HG03558 (cell line): ENCODE measurements at regions not wholly inside any gene's neighbourhood (a gene's known extent, or its start where the extent isn't known, plus 50 kb on each side); places are given as distances from the start of the nearest gene placed in this dataset.
"Not testable (repeated sequence)": the region's sequence is repeated elsewhere in the genome, so short reads cannot be mapped to it uniquely, and the experiment has no call there.

ENCODE experiments used
- ATAC-seq: cut with Tn5 transposase; IDR thresholded peaks from one replicate; pipeline ENCODE4 v1.9.1; 2021; ENCODE audit warnings: moderate number of reproducible peaks; ENCODE audit not compliant: unreplicated experiment; ENCODE audit errors: extremely low read depth

DNA sequence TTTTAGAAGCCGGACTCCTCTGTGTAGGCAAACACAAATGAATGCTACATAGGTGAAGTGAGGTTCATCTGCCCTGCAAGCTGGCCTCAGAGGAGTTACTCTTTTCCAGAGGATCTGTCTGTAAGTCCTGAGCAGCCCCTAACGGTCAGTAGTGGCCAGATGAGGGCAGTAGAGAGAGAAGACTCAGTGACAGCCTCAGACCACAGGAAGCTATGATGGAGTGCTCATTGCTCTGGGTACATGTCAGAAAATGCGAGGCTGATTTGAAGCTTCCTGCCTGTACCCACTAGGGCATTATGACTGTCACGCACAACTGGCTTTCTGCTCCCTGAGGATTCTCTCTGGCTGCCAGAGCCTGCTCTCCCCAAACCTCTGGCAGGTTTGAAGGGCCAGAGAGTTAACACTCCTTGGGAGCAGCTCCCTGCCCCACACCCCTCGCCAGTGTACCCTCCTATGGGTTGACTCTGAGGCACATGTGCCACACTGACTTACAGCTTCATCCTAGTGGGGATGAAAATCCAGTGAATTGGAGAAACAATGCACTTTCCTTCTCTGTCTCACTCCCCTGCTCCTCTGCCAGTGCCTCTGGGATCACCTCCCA lies 141.5 kb downstream of the GABRG2 start:
- ATAC-seq: peak; percentile 73

DNA sequence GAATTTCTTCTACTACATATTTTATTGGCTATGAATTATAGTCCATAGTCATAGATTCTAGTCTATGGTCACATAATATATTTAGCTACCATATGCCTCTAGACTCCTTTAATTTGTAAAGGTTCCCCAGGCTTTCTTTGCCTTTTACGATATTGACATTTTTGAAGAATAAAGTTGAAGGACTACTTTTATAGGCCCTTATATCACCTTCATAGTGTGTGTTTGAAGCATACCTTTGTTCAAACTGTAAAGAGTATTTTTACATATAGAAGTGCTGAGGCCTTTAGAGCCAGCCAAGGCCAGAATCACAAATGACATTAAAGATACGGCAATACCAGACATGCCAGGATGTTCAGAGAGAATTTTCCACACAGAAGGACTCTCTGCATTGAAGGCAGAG lies 147.0 kb downstream of the GABRG2 start:
- no peak for ATAC-seq

GRCh38 chr5:162217037-162217436 lies 149.5 kb downstream of the GABRG2 start:
- no peak for ATAC-seq

- no peak for ATAC-seq
Measured at GRCh38 chr5:162221910-162222309, 154.3 kb downstream of the GABRG2 start.

DNA sequence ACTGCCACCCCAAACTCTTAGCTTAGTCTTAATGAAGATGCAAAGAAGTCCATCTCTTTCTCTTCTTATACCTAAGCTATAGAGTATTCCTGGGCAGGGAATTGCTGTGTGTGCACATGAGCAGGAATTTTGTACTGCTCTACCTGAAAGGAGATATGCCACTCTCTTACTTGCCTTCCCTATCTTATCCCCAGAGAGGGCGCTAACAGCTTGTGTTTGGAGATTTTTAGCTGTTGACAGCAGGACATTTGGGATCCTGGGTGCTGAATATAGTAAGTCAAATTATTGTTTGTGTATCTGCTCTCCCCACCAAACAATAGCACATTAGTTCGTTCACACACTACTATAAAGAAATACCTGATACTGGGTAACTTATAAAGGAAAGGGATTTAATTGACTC lies 159.5 kb downstream of the GABRG2 start:
- ATAC-seq: no peak

DNA sequence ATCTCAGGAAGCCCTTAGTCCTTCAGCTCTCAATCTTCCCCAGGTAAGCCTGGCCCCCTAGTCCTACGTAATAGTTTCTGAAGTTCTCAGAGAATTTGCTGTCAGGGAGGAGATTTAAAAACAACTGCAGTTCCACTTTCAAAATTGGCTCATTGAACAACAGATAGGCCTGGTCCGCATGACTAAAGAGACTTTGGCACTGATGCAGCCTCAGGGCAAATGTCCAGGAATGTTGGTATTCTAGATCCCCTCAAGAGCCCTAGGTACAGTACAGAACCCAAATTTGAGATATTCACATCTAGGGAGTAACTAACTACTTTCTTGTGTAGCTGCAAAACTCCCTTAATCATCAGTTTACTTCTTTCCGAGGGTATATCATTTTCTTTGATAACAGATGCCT lies 162.8 kb downstream of the GABRG2 start:
- no peak for ATAC-seq

DNA sequence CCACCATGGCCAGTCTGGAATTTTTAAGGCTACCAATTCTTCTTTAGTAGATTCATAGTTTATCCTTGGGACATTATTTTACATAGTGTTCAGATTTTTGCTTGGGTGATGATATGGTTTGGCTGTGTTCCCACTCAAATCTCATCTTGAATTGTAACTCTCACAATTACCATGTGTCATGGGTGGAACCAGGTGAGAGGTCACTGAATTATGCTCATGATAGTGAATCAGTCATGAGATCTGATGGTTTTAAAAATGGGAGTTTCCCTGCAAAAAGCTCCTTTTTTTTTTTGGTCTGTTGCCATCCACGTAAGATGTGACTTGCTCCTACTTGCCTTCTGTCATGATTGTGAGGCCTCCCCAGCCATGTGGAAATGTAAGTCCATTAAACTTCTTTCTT lies 163.9 kb downstream of the GABRG2 start:
- no peak for ATAC-seq

DNA sequence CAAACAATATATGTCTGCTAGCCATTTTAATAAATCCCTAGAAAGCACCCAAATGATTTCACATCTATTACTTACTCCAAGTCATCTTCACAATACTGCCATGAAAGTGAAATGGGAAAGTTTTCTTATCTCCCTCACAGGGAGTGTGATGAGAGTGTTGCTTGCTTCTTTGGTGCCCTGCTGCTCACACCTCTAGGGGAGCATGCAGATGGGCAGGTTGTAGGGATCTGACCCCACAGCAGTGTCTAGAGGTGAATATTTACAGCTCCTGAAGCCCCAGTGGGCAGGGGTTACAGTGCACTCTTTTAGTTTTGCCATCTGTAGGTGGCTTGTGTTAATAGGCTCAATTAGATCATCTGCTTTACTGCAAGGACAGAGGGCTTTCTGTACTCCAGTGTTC lies 173.2 kb downstream of the GABRG2 start:
- ATAC-seq: no peak

- ATAC-seq: no peak
Measured at GRCh38 chr5:162242416-162242815, 174.8 kb downstream of the GABRG2 start.

DNA sequence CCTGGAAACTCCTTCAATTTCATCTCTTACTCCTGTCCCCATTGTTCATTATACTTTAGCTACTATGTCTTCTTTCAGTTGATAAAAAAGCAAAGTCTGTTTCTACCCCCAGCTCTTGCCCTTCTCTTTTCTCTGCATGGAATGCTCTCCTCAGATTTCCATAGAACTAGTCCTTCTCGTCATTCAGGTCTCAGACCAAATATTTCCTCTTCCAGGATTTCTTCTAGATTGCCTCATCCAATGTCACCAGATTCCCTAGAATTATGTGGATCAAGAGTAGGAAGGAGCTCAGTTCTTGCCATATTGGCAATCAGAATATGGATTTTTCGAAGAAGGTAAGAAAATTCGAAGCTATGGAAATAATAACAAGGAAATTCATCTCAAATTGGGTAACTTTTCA lies 176.1 kb downstream of the GABRG2 start:
- ATAC-seq: no peak

DNA sequence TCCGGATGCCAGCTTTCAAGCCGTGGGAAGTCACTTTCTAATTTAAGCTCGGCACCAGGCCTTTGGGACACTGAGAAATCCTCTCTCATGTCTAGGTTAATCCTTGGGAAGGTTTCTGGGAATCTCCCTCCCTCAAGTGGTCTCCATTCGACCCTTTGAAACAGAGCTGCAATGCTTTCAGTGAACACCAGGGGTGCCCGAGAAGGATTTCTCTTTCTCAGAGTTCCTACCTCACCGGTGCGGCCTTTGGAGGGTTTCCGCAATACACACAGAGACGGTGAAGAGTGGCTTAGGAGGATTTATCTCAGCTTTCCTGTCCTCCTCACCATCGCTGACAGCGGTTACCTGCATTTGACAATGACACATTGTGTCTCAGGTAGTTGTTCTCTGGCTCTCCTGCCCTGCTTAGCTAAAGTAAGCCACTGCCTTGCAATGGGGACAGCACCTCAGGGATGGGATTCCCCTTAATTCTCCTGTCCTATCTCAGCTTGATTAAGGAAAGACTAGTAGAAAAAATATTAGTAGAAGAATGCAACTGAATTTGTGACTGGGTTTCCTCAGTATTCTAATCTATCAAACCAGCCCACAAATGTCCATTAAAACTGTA lies 180.6 kb downstream of the GABRG2 start:
- ATAC-seq: no peak

- no peak for ATAC-seq
Measured at GRCh38 chr5:162256711-162257110, 189.1 kb downstream of the GABRG2 start.

DNA sequence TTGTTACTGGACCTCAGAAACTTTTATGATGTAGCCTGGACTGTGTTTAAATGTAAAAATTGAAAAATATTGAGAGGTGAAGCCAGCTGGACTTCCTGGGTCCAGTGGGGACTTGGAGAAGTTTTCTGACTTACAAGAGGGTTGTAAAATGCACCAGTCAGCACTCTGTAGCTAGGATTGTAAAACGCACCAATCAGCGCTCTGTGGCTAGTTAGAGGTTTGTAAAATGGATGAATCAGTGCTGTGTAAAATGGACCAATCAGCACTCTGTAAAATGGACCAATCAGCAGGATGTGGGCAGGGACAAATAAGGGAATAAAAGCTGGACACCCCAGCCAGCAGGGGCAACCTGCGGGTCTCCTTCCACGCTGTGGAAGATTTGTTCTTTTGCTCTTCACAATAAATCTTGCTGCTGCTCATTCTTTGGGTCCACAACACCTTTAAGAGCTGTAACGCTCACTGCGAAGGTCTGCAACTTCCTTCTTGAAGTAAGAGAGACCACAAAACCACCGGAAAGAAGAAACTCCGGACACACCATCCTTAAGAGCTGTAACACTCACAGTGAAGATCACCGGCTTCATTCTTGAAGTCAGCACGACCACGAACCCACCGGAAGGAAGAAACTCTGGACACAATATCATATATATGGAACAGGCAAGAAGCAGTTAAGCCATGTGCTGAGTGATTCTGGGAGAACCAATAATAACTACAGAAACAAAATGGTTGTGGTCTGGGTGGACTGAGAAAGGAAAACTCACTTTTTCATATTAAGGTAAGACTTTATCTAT lies 201.3 kb downstream of the GABRG2 start:
- no peak for ATAC-seq

GRCh38 chr5:162272417-162272816 lies 204.8 kb downstream of the GABRG2 start:
- no peak for ATAC-seq

DNA sequence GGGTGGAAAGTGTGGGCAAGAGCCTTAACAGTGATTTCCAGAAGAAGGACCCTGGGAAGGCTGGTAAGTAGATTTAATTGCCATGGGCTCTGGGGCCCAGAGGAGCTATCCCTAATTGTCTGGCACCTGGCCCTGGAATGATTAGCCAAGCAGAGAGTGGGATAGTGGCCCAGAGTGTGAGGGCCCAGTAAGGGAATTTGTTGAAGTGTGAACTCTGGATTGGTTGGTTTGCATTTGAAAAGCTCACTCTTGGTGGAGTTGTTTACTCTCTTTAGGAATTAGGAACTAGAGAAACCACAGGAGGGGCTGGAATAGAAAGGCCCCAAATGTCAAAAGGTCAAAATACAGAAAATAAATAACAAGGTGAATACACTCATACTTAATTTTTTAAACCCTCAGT lies 207.1 kb downstream of the GABRG2 start:
- ATAC-seq: no peak

GRCh38 chr5:162275387-162275786 lies 207.8 kb downstream of the GABRG2 start:
- not testable (repeated sequence) for ATAC-seq

DNA sequence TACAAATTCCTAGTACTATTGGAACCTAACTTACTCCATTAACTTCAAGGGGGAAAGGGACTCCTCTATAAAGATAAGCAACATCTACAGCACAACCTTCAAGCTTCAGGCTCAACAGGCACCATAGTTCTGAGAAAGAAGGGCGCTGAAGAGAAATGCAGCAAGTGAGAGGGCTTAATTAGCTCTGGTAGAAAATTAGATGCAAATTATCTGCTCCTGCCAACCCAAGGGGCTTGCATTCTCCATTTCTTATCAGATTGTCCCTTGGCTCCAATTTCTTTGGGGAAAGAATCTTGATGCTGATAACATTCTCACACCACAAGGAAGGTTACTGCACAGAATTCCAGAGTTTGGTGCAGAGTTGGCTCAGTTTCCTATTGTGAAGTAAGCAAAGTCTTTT lies 214.6 kb downstream of the GABRG2 start:
- no peak for ATAC-seq

DNA sequence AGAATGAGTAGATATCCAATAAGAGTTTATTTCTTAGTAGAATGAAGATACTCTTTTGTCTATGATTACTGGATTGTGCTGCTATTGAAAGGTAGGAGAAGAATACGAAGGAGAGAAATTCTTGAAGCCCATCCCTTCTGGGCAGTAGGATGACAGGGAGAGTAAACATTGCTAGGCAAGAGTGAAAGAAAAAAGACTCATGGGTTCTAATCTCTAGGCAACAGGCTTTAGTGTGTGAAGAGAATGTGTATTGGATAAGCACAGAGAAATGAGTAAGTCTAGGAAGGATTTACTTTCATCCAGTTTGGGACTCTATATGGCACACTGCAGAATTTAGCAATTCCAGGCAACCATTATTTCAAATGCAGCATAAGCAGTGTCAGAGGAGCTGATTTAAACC lies 216.0 kb downstream of the GABRG2 start:
- no peak for ATAC-seq

DNA sequence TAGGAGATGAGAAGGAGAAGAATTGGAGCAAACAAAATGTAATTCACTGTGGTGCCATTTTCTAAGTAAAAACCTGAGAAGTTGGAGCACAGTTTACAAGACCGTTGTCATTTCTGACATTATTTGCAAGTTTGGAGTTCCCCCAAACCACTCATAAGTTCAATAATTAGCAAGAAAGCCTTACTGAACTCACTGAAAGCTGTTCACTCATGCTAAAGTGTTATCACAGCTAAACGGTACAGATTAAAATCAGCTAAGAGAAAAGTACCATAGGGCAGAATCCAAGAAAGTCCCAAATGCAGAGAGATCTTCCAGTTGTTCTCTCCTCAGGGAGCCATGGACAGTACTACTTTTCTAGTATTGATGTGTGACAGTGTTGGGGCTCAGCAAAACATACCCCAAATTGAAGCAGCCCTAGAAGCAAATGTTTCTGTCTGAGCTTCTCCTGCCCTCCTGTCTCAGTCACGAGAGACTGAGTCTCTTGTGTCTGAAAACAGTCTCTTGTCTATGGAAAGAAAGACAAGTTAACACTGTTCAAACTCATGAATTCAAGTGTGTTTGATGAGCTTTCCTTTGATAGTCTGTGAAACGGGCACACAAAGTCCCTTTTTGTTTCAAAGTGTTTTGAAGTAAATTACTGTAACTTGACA lies 221.2 kb downstream of the GABRG2 start:
- ATAC-seq: peak; percentile 66

GRCh38 chr5:162289489-162289888 lies 221.9 kb downstream of the GABRG2 start:
- no peak for ATAC-seq

GRCh38 chr5:162299793-162300192 lies 232.2 kb downstream of the GABRG2 start:
- no peak for ATAC-seq
